SU-DHL-6 (cell line): ENCODE measurements at regions not wholly inside any gene's neighbourhood (a gene's known extent, or its start where the extent isn't known, plus 50 kb on each side); places are given as distances from the start of the nearest gene placed in this dataset.

Source experiments
- CTCF ChIP-seq: fragments of 200-600 bp; sonication (generic); IDR thresholded peaks from one replicate; pipeline ENCODE4 v1.5.1; 2017; ENCODE audit warnings: antibody characterized with exemption, mild to moderate bottlenecking, low read length, moderate library complexity; ENCODE audit not compliant: insufficient read depth, poor library complexity, severe bottlenecking
- EZH2phosphoT487 ChIP-seq: fragments of 200-600 bp; sonication (generic), shearing (Covaris generic); conservative IDR thresholded peaks from 2 replicates; pipeline ENCODE4 v1.6.1; 2018; ENCODE audit warnings: mild to moderate bottlenecking, antibody characterized with exemption, low read length, moderate library complexity, mixed read lengths

- TF ChIP-seq CTCF, result no peak
- TF ChIP-seq EZH2phosphoT487, result no peak
Measured at GRCh38 chr9:107759823-107760166, 270.2 kb upstream of the KLF4 start.
